Loucy (cell line): ENCODE measurements at regions not wholly inside any gene's neighbourhood (a gene's known extent, or its start where the extent isn't known, plus 50 kb on each side); places are given as distances from the start of the nearest gene placed in this dataset.

Source experiments
- H2AFZ ChIP-seq: fragments of 200-600 bp; sonication (generic); 2 replicates; pipeline ENCODE4 v1.6.0; 2016; ENCODE audit warnings: antibody characterized with exemption, mild to moderate bottlenecking, low read length, moderate library complexity
- H3F3A ChIP-seq: fragments of 200-600 bp; 2 replicates; pipeline ENCODE4 v1.6.0; 2016; ENCODE audit warnings: antibody characterized with exemption, low read depth, mild to moderate bottlenecking
- H3K27me3 ChIP-seq: fragments of 200-600 bp; sonication (generic); 2 replicates; pipeline ENCODE4 v1.6.1; 2014; ENCODE audit warnings: low read length, mild to moderate bottlenecking; ENCODE audit not compliant: insufficient read depth, poor library complexity, severe bottlenecking
- H3K36me3 ChIP-seq: fragments of 200-600 bp; sonication (generic); 2 replicates; pipeline ENCODE4 v1.6.1; 2016; ENCODE audit warnings: low read length; ENCODE audit not compliant: insufficient read depth
- H3K4me1 ChIP-seq: fragments of 200-600 bp; sonication (generic); 2 replicates; pipeline ENCODE4 v1.5.1; 2014; ENCODE audit warnings: low read length, mild to moderate bottlenecking; ENCODE audit not compliant: insufficient read depth, poor library complexity, severe bottlenecking
- H3K4me2 ChIP-seq: fragments of 200-600 bp; sonication (generic); 2 replicates; pipeline ENCODE4 v1.6.0; 2014; ENCODE audit warnings: antibody characterized with exemption, low read length, low read depth, mild to moderate bottlenecking; ENCODE audit not compliant: poor library complexity, severe bottlenecking
- H3K4me3 ChIP-seq: fragments of 200-600 bp; sonication (generic); 2 replicates; pipeline ENCODE4 v1.5.1; 2014; ENCODE audit warnings: low read length, mild to moderate bottlenecking, mixed read lengths; ENCODE audit not compliant: poor library complexity, severe bottlenecking
- H3K79me2 ChIP-seq: fragments of 200-600 bp; sonication (generic); 2 replicates; pipeline ENCODE4 v1.6.1; 2014; ENCODE audit warnings: low read length; ENCODE audit not compliant: insufficient read depth
- H3K9ac ChIP-seq: fragments of 200-600 bp; sonication (generic); 2 replicates; pipeline ENCODE4 v1.6.0; 2014; ENCODE audit warnings: mild to moderate bottlenecking, low read depth, low read length, moderate library complexity; ENCODE audit not compliant: poor library complexity, severe bottlenecking
- H3K9me2 ChIP-seq: fragments of 200-600 bp; sonication (generic); replicated peaks from 2 replicates; pipeline ENCODE4 v1.6.1; 2016; ENCODE audit warnings: low read depth, low read length, mixed read lengths
- H3K9me3 ChIP-seq: fragments of 200-600 bp; sonication (generic); 2 replicates; pipeline ENCODE4 v1.6.1; 2014; ENCODE audit warnings: mild to moderate bottlenecking, antibody characterized with exemption, low read length, low read depth; ENCODE audit not compliant: insufficient read depth
- H4K20me1 ChIP-seq: fragments of 200-600 bp; sonication (generic); 2 replicates; pipeline ENCODE4 v1.6.0; 2014; ENCODE audit warnings: antibody characterized with exemption, low read length, mild to moderate bottlenecking; ENCODE audit not compliant: insufficient read depth, poor library complexity, severe bottlenecking
- EZH2phosphoT487 ChIP-seq: fragments of 200-600 bp; IDR thresholded peaks from 2 replicates; pipeline ENCODE4 v1.6.1; 2018; ENCODE audit warnings: antibody characterized with exemption, mild to moderate bottlenecking, moderate library complexity, borderline replicate concordance
- TF ChIP-seq, protein P1 (sequence below): fragments of 200-600 bp; sonication (generic); conservative IDR thresholded peaks from 2 replicates; pipeline ENCODE4 v1.5.1; 2014; ENCODE audit warnings: mild to moderate bottlenecking, antibody characterized with exemption, low read length

DNA sequence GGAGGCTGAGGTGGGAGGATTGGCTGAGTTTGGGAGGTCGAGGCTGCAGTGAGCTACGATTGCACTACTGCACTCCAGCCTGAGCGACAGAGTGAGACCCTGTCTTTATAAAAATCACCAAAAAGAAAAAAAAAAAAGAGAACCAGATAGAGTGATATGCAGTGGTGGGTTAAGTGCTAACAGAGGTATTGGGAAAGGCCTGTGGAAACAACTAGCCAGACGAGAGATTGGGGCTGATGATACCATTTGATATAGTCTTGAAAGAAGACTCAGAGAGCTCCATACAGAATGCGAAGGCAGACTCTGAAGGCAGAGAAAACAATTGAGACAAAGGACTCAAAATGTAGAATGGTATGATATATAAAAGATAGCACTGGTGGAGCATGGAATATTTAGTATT lies 134.1 kb downstream of the CDC42EP3 start:
- Histone ChIP-seq H3K36me3 (no peaks in the 10 kb centered on the region), H3K4me3 (no peak overlapping the region), H3K27me3 (no peaks in the 10 kb centered on the region), H3K9me3 (peaks cover 4% of the 10 kb centered on the region; the same call in 1 of the 2 replicates), H3F3A (no peaks in the 10 kb centered on the region), H3K4me2 (no peak overlapping the region), H2AFZ (no peak overlapping the region), H3K79me2 (no peaks in the 10 kb centered on the region), H3K9ac (no peak overlapping the region), H4K20me1 (no peaks in the 10 kb centered on the region), H3K4me1 (no peaks in the 10 kb centered on the region), H3K9me2 (no peaks in the 10 kb centered on the region)
- TF ChIP-seq EZH2phosphoT487 = no peak
- TF ChIP-seq, protein P1, sequence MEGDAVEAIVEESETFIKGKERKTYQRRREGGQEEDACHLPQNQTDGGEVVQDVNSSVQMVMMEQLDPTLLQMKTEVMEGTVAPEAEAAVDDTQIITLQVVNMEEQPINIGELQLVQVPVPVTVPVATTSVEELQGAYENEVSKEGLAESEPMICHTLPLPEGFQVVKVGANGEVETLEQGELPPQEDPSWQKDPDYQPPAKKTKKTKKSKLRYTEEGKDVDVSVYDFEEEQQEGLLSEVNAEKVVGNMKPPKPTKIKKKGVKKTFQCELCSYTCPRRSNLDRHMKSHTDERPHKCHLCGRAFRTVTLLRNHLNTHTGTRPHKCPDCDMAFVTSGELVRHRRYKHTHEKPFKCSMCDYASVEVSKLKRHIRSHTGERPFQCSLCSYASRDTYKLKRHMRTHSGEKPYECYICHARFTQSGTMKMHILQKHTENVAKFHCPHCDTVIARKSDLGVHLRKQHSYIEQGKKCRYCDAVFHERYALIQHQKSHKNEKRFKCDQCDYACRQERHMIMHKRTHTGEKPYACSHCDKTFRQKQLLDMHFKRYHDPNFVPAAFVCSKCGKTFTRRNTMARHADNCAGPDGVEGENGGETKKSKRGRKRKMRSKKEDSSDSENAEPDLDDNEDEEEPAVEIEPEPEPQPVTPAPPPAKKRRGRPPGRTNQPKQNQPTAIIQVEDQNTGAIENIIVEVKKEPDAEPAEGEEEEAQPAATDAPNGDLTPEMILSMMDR = no peak

DNA sequence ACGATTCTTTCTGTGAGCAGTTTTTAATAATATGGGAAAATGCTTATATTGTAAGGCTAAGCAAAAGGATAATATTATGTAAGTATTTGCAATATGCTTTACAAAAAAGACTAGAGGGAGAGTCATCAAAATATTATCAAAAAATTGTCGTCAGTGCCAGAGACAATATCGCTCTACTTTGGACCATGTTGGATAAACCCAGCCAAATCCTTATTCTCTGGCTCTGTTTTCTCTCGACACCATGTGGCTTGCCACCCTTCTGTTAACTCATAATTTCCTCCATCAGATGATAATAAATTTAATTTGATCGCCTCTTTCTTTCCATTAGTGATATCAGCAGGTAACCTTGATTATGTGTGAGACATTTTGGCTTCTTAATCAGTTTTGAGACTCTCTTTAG lies 129.9 kb downstream of the CDC42EP3 start:
- TF ChIP-seq EZH2phosphoT487 = no peak
- TF ChIP-seq, protein P1 = no peak
- Histone ChIP-seq H3K9me3 (peaks cover 4% of the 10 kb centered on the region; the same call in 1 of the 2 replicates), H3K4me2 (no peak overlapping the region), H3F3A (no peaks in the 10 kb centered on the region), H3K4me3 (no peak overlapping the region), H3K9me2 (no peaks in the 10 kb centered on the region), H2AFZ (no peak overlapping the region), H4K20me1 (no peaks in the 10 kb centered on the region), H3K36me3 (no peaks in the 10 kb centered on the region), H3K27me3 (no peaks in the 10 kb centered on the region), H3K4me1 (no peaks in the 10 kb centered on the region), H3K9ac (no peak overlapping the region), H3K79me2 (no peaks in the 10 kb centered on the region)

DNA sequence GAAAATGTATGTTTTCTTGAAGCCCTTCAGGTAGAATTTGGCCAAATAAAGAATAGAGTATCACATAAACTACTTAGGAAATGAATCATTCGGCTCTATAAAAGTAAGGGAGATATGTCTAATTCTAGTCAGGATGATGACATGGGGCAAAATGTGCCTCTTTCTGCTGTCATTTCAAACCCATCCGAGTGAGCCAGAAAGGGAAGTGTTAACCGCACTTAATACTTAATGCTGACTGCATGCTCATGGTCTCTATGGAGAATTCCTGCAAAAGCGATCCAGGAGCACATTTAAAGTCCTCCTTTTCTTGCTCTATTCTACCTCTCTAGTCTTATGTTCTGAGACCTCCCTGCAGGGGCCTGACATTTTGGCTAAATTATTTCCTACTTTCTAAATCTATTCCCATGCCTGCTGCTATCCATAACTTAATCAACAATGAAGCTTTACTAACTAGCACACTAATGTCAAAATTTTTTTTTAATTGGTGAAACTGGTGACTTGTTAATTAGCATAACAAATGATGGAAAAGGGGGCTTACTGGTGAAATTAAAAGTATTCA lies 127.4 kb downstream of the CDC42EP3 start:
- H3K9me2 ChIP-seq = no peaks in the 10 kb centered on the region
- H3K36me3 ChIP-seq = no peaks in the 10 kb centered on the region
- H2AFZ ChIP-seq = no peak overlapping the region
- TF ChIP-seq, protein P1 = no peak
- TF ChIP-seq EZH2phosphoT487 = no peak
- no peaks in the 10 kb centered on the region for H3F3A ChIP-seq
- H3K9ac ChIP-seq = no peak overlapping the region
- no peaks in the 10 kb centered on the region for H3K79me2 ChIP-seq
- no peak overlapping the region for H3K4me3 ChIP-seq
- no peaks in the 10 kb centered on the region for H3K4me1 ChIP-seq
- no peaks in the 10 kb centered on the region for H3K27me3 ChIP-seq
- peaks cover 4% of the 10 kb centered on the region; the same call in 1 of the 2 replicates for H3K9me3 ChIP-seq
- H3K4me2 ChIP-seq = no peak overlapping the region
- no peaks in the 10 kb centered on the region for H4K20me1 ChIP-seq
